K562 (cell line): ENCODE measurements at regions not wholly inside any gene's neighbourhood (a gene's known extent, or its start where the extent isn't known, plus 50 kb on each side); places are given as distances from the start of the nearest gene placed in this dataset.

Experiments
- ATAC-seq: fragments of 200-7000 bp; cut with Tn5 transposase; 3 replicates; pipeline ENCODE4 v1.9.1; 2020; ENCODE audit warnings: moderate library complexity
- BruUV-seq: library from RNA; stranded (reverse); fragments of 400-500 nt; replicated peaks from 2 replicates; lab custom pipeline; 2021; lab: Mats Ljungman, UMichigan
- CTCF ChIA-PET: fragments of 300-600 bp; formaldehyde crosslinking; extraction: SDS; loops from one replicate; lab custom pipeline; 2021; ENCODE audit warnings: low intra/inter-chr PET ratio; lab: Yijun Ruan, JAX
- POLR2A ChIA-PET: fragments of 300-600, 350-650 bp; sonication (Branson Sonifier 250); formaldehyde crosslinking; extraction: SDS; loops from one replicate; lab custom pipeline; 2021; ENCODE audit warnings: antibody characterized with exemption, inconsistent platforms; lab: Yijun Ruan, JAX
- DNase-seq, 4 experiments: peaks; one replicate each; pipeline versions ENCODE4 v3.0.0 to v3.0.0-alpha.2; 2011 to 2018; ENCODE audit warnings: low spot score in 3 of 4, mixed read lengths in 3 of 4; ENCODE audit errors: extremely low read depth in 1 of 4
- FAIRE-seq: peaks from 2 replicates; lab custom pipeline; 2011; peaks lifted over from hg19 to GRCh38; lab: Jason Lieb, UNC
- H2AFZ ChIP-seq: 2 replicates; pipeline ENCODE4 v1.6.0; 2011; ENCODE audit warnings: low read depth, low read length, control low read depth, inconsistent platforms
- H3K27ac ChIP-seq: fragments of 200-600 bp; 3 replicates; pipeline ENCODE4 v1.8.0; 2011; ENCODE audit warnings: low read depth, mild to moderate bottlenecking, control low read depth, inconsistent platforms, low read length, moderate library complexity, mixed read lengths; ENCODE audit errors: extremely low read depth
- H3K27me3 ChIP-seq, 2 experiments: fragments of 300-600 bp in 1 of 2; 2 replicates in 1 of 2; 3 replicates in 1 of 2; pipeline versions ENCODE4 v1.6.0 to v1.8.0; 2011; ENCODE audit warnings: inconsistent platforms in 2 of 2, low read length in 2 of 2, mild to moderate bottlenecking in 1 of 2, mixed read lengths in 1 of 2, moderate library complexity in 1 of 2; ENCODE audit not compliant: control insufficient read depth in 2 of 2, insufficient read depth in 2 of 2
- H3K36me3 ChIP-seq: fragments of 300-600 bp; 3 replicates; pipeline ENCODE4 v1.8.0; 2011; ENCODE audit warnings: mild to moderate bottlenecking, low read length, inconsistent platforms; ENCODE audit not compliant: control insufficient read depth, insufficient read depth
- H3K4me1 ChIP-seq, 2 experiments: fragments of 200-600 bp in 1 of 2; replicated peaks in 1 of 2; 2 replicates in 1 of 2; 3 replicates in 1 of 2; pipeline versions ENCODE4 v1.5.1 to v1.8.0; 2011; ENCODE audit warnings: inconsistent platforms in 2 of 2, low read length in 2 of 2, mild to moderate bottlenecking in 1 of 2, mixed read lengths in 1 of 2, moderate library complexity in 1 of 2; ENCODE audit not compliant: control insufficient read depth in 2 of 2, insufficient read depth in 2 of 2
- H3K4me2 ChIP-seq: 2 replicates; pipeline ENCODE4 v1.6.1; 2011; ENCODE audit warnings: low read length, control low read depth, inconsistent platforms, mixed read lengths; ENCODE audit not compliant: insufficient read depth
- H3K4me3 ChIP-seq: fragments of 200-600 bp; sonication (generic), shearing (Covaris generic); 2 replicates; pipeline ENCODE4 v1.5.1; 2016; ENCODE audit warnings: control low read depth, inconsistent platforms
- H3K79me2 ChIP-seq: fragments of 200-600 bp; 3 replicates; pipeline ENCODE4 v1.8.0; 2011; ENCODE audit warnings: low read length, inconsistent platforms; ENCODE audit not compliant: control insufficient read depth, insufficient read depth
- H3K9ac ChIP-seq, 2 experiments: 2 replicates each; pipeline versions ENCODE4 v1.6.0 to v1.6.1; 2011; ENCODE audit warnings: low read depth in 2 of 2, low read length in 2 of 2, control low read depth in 1 of 2, inconsistent platforms in 1 of 2, mild to moderate bottlenecking in 1 of 2, mixed read lengths in 1 of 2; ENCODE audit not compliant: insufficient read depth in 1 of 2
- H3K9me1 ChIP-seq: one replicate; pipeline ENCODE4 v1.6.0; 2011; ENCODE audit warnings: inconsistent platforms, mild to moderate bottlenecking, low read length, moderate library complexity; ENCODE audit not compliant: control insufficient read depth, insufficient read depth
- H3K9me3 ChIP-seq: replicated peaks from 2 replicates; pipeline ENCODE4 v1.5.1; 2011; ENCODE audit warnings: low read depth, low read length, inconsistent platforms; ENCODE audit not compliant: control insufficient read depth, insufficient read depth
- H4K20me1 ChIP-seq: replicated peaks from 2 replicates; pipeline ENCODE4 v1.6.1; 2011; ENCODE audit warnings: low read length, inconsistent platforms, mixed read lengths; ENCODE audit not compliant: control insufficient read depth, insufficient read depth
- DIDO1 ChIP-seq: fragments of 450-650 bp; IDR thresholded peaks from 2 replicates; pipeline ENCODE4 v1.6.1; 2016; ENCODE audit warnings: low read depth, missing biosample characterization, missing genetic modification characterization
- HSF4 ChIP-seq: fragments of 250-450 bp; sonication (Bioruptor Pico); IDR thresholded peaks from 2 replicates; pipeline ENCODE4 v2.1.2; 2022; ENCODE audit warnings: mild to moderate bottlenecking, moderate library complexity, borderline replicate concordance
- SMAD4 ChIP-seq: fragments of 250-450 bp; sonication (Bioruptor Pico); conservative IDR thresholded peaks from 2 replicates; pipeline ENCODE4 v1.8.0; 2021; ENCODE audit warnings: inconsistent platforms, mild to moderate bottlenecking, moderate library complexity
- SP2 ChIP-seq: IDR thresholded peaks from 2 replicates; pipeline ENCODE4 v1.6.1; 2011; ENCODE audit warnings: mild to moderate bottlenecking, low read depth, low read length, moderate library complexity; ENCODE audit not compliant: poor library complexity, severe bottlenecking; ENCODE audit errors: extremely low read depth
- SREBF2 ChIP-seq: sonication (generic); formaldehyde crosslinking; IDR thresholded peaks from 2 replicates; pipeline ENCODE4 v1.4.0; 2020; ENCODE audit warnings: mild to moderate bottlenecking, missing genetic modification reagents
- STAT5B ChIP-seq: fragments of 250-450 bp; sonication (Bioruptor Pico); IDR thresholded peaks from 2 replicates; pipeline ENCODE4 v1.8.0; 2021; ENCODE audit warnings: mild to moderate bottlenecking, inconsistent platforms
- TCFL5 ChIP-seq: fragments of 250-450 bp; sonication (Bioruptor Pico); conservative IDR thresholded peaks from 2 replicates; pipeline ENCODE4 v1.6.1; 2021; ENCODE audit warnings: mild to moderate bottlenecking, moderate library complexity, matching md5 sums
- ZNF41 ChIP-seq: fragments of 250-450 bp; sonication (Bioruptor Pico); conservative IDR thresholded peaks from 2 replicates; pipeline ENCODE4 v1.4.0; 2020; ENCODE audit warnings: mild to moderate bottlenecking
- ZNF764 ChIP-seq: fragments of 250-450 bp; sonication (Bioruptor Pico); IDR thresholded peaks from 2 replicates; pipeline ENCODE4 v1.4.0; 2020; ENCODE audit warnings: low read depth, mild to moderate bottlenecking, moderate library complexity
- WGBS: fragments of 100-300 bp; shearing (Covaris generic); methylation state at CpG from one replicate; pipeline ENCODE4 v1.1.6; 2016; ENCODE audit warnings: low coverage, mixed read lengths; ENCODE audit not compliant: insufficient coverage; ENCODE audit errors: missing lambda C conversion rate; 5-methylcytosine and 5-hydroxymethylcytosine counted together
- in situ Hi-C: fragments of 300-500 bp; cut with MboI; formaldehyde crosslinking; loops from 4 replicates; pipeline ENCODE4 v1.15.0; 2018; ENCODE audit warnings: inconsistent platforms, mixed read lengths
- intact Hi-C: fragments of 100-400 bp; cut with micrococcal nuclease; formaldehyde crosslinking; loops from 2 replicates; pipeline ENCODE4 v1.14.2; 2022

DNA sequence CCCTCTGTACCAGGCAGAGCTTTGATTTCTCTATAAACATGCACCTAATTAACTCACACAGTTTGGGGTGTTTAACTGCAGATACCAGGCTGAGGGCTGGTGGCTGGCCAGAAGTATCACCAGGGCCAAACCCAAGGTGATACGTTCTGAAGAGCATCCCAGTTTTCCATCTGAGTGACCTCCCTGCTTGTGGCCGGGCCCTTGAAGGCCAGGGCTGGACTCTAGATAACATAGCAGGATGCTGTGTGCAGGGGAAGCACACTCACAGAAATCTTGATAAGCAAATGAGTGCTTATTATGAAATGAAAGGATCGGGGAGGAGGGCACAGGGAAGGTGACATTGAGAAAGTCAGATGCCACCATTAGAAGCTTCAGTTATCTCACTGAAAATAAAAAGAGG lies 582.4 kb downstream of the BRINP1 start:
- no peak overlapping the region for H3K9ac ChIP-seq
- CTCF ChIA-PET = no interaction called here
- no peak overlapping the region for H3K27ac ChIP-seq
- FAIRE-seq (no peak), DNase-seq (no peak), ATAC-seq (no peak)
- POLR2A ChIA-PET = no interaction called here
- no peak overlapping the region for H3K4me3 ChIP-seq
- no peak for TF ChIP-seq ZNF764 (CRISPR knock-in tag)
- no peak for TF ChIP-seq SMAD4
- TF ChIP-seq STAT5B (CRISPR knock-in tag) = no peak
- TF ChIP-seq TCFL5 (CRISPR knock-in tag) = no peak
- no peak for TF ChIP-seq ZNF41
- TF ChIP-seq SP2 = no peak
- TF ChIP-seq DIDO1 (tag) = no peak
- TF ChIP-seq SREBF2 (CRISPR knock-in tag) = no peak
- no peak for TF ChIP-seq HSF4 (CRISPR knock-in tag)
- no peaks in the 10 kb centered on the region for H3K36me3 ChIP-seq
- no peaks in the 10 kb centered on the region for H3K79me2 ChIP-seq
- in situ Hi-C loops = no loop called here
- BruUV-seq = no TSS peak
- intact Hi-C loops = no loop called here
- H4K20me1 ChIP-seq = no peaks in the 10 kb centered on the region
- no peaks in the 10 kb centered on the region for H3K9me1 ChIP-seq
- no peak overlapping the region for H2AFZ ChIP-seq
- 0% methylated on average over 3 of the region's 3 CpGs for WGBS
- H3K27me3 ChIP-seq = no peaks in the 10 kb centered on the region
- no peaks in the 10 kb centered on the region for H3K4me1 ChIP-seq
- no peak overlapping the region for H3K4me2 ChIP-seq
- no peaks in the 10 kb centered on the region for H3K9me3 ChIP-seq
